ENCODE measurements at regions not wholly inside any gene's neighbourhood (a gene's known extent, or its start where the extent isn't known, plus 50 kb on each side); places are given as distances from the start of the nearest gene placed in this dataset.

- no peak for TF ChIP-seq ZNF791 (tag by site-specific recombination; IDR thresholded peaks at IDR 0.05)
- no peak for TF ChIP-seq ZNF530 (tag by site-specific recombination; IDR thresholded peaks at IDR 0.05; ENCODE audit: low read depth)
- TF ChIP-seq ZNF169 (tag by site-specific recombination; IDR thresholded peaks at IDR 0.05): no peak
- TF ChIP-seq KLF1 (tag by site-specific recombination; IDR thresholded peaks at IDR 0.05): no peak
- TF ChIP-seq BCL11A (tag by site-specific recombination; IDR thresholded peaks at IDR 0.05; ENCODE audit: low read depth): no peak
- TF ChIP-seq HIC1 (tag by site-specific recombination; IDR thresholded peaks at IDR 0.05): no peak
- no peak for TF ChIP-seq ZNF223 (tag by site-specific recombination; IDR thresholded peaks at IDR 0.05)
- TF ChIP-seq TCF7L2 (IDR thresholded peaks at IDR 0.05; ENCODE audit: borderline replicate concordance, low read depth, low read length): no peak
- TF ChIP-seq ZNF157 (tag by site-specific recombination; IDR thresholded peaks at IDR 0.05): no peak
- no peak for TF ChIP-seq ZNF362 (tag by site-specific recombination; IDR thresholded peaks at IDR 0.05)
- no peak for TF ChIP-seq ZSCAN4 (tag by site-specific recombination; IDR thresholded peaks at IDR 0.05)
- TF ChIP-seq ZNF473 (tag by site-specific recombination; IDR thresholded peaks at IDR 0.05): no peak
- H3K4me1 ChIP-seq (ENCODE audit: control insufficient read depth, insufficient read depth, low read length): no peaks in the 10 kb centered on the region
- no peaks in the 10 kb centered on the region for H3K36me3 ChIP-seq (ENCODE audit: control insufficient read depth in 2 of 2, insufficient read depth in 1 of 2, low read length in 2 of 2)
- no peak overlapping the region for H3K4me3 ChIP-seq (ENCODE audit: low read depth, low read length)
- ChIA-PET CTCF (interaction anchor here (0.9 kb wide), 1 partner anchor 612 kb away, joined by 3 read pairs; no protein-coding TSS in a partner anchor), POLR2A (no interaction called here)
- no peak overlapping the region for H3K27ac ChIP-seq (ENCODE audit: extremely low read depth, low read depth, low read length)
- no peaks in the 10 kb centered on the region for H3K9me3 ChIP-seq (ENCODE audit: control insufficient read depth, insufficient read depth, low read depth, low read length)
Measured at GRCh38 chr21:34217263-34217662, 143.9 kb downstream of the MRPS6 start.

GRCh38 chr21:34219334-34220060, 144.3 kb upstream of the KCNE2 start:
- H3K4me1 ChIP-seq (ENCODE audit: control insufficient read depth, insufficient read depth, low read length): no peaks in the 10 kb centered on the region
- CTCF ChIA-PET: interaction anchor here (0.5 to 1.5 kb wide), 3 partner anchors 10 to 296 kb away, joined by 3 to 4 read pairs (median 3); no protein-coding TSS in a partner anchor
- no peak for TF ChIP-seq SETDB1 (IDR thresholded peaks at IDR 0.05; ENCODE audit: insufficient read length, low read length)
- TF ChIP-seq KLF1 (tag by site-specific recombination; IDR thresholded peaks at IDR 0.05): no peak
- TF ChIP-seq ZNF664 (tag by site-specific recombination; IDR thresholded peaks at IDR 0.05): no peak
- TF ChIP-seq ZNF843 (tag by site-specific recombination; IDR thresholded peaks at IDR 0.05): no peak
- TF ChIP-seq GLIS2 (tag by site-specific recombination; IDR thresholded peaks at IDR 0.05): no peak
- TF ChIP-seq REPIN1 (tag by site-specific recombination; IDR thresholded peaks at IDR 0.05; ENCODE audit: low read depth): no peak
- no peak for TF ChIP-seq ZNF707 (tag by site-specific recombination; IDR thresholded peaks at IDR 0.05)
- no peak for TF ChIP-seq ZNF677 (tag by site-specific recombination; IDR thresholded peaks at IDR 0.05)
- TF ChIP-seq SP2 (tag by site-specific recombination; IDR thresholded peaks at IDR 0.05): no peak
- TF ChIP-seq PBX3 (CRISPR knock-in tag; IDR thresholded peaks at IDR 0.05): no peak
- no peak for TF ChIP-seq ZNF488 (tag by site-specific recombination; IDR thresholded peaks at IDR 0.05)
- no peak for TF ChIP-seq SALL2 (tag by site-specific recombination; IDR thresholded peaks at IDR 0.05; ENCODE audit: borderline replicate concordance)
- TF ChIP-seq PRDM1 (tag by site-specific recombination; IDR thresholded peaks at IDR 0.05): no peak
- TF ChIP-seq ZNF24 (tag by site-specific recombination; IDR thresholded peaks at IDR 0.05): no peak
- TF ChIP-seq ZNF621 (tag by site-specific recombination; IDR thresholded peaks at IDR 0.05): no peak
- no peak for TF ChIP-seq ZNF140 (tag by site-specific recombination; IDR thresholded peaks at IDR 0.05)
- no peak for TF ChIP-seq ATF2 (tag by site-specific recombination; IDR thresholded peaks at IDR 0.05; ENCODE audit: low read depth)
- no peak for TF ChIP-seq ZBTB20 (tag by site-specific recombination; IDR thresholded peaks at IDR 0.05)
- no peaks in the 10 kb centered on the region for H3K36me3 ChIP-seq (ENCODE audit: control insufficient read depth in 2 of 2, insufficient read depth in 1 of 2, low read length in 2 of 2)
- POLR2A ChIA-PET: no interaction called here
- no peaks in the 10 kb centered on the region for H3K9me3 ChIP-seq (ENCODE audit: control insufficient read depth, insufficient read depth, low read depth, low read length)
- no peak overlapping the region for H3K4me3 ChIP-seq (ENCODE audit: low read depth, low read length)
- H3K27ac ChIP-seq (ENCODE audit: extremely low read depth, low read depth, low read length): no peak overlapping the region
